ENCODE measurements at regions not wholly inside any gene's neighbourhood (a gene's known extent, or its start where the extent isn't known, plus 50 kb on each side); places are given as distances from the start of the nearest gene placed in this dataset.

GRCh38 chr6:43969158-43969981 lies 157.9 kb downstream of the MRPL14 start:
- TF ChIP-seq, protein P1, sequence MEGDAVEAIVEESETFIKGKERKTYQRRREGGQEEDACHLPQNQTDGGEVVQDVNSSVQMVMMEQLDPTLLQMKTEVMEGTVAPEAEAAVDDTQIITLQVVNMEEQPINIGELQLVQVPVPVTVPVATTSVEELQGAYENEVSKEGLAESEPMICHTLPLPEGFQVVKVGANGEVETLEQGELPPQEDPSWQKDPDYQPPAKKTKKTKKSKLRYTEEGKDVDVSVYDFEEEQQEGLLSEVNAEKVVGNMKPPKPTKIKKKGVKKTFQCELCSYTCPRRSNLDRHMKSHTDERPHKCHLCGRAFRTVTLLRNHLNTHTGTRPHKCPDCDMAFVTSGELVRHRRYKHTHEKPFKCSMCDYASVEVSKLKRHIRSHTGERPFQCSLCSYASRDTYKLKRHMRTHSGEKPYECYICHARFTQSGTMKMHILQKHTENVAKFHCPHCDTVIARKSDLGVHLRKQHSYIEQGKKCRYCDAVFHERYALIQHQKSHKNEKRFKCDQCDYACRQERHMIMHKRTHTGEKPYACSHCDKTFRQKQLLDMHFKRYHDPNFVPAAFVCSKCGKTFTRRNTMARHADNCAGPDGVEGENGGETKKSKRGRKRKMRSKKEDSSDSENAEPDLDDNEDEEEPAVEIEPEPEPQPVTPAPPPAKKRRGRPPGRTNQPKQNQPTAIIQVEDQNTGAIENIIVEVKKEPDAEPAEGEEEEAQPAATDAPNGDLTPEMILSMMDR (IDR thresholded peaks at IDR 0.05) = no peak
- TF ChIP-seq POLR2A (IDR thresholded peaks at IDR 0.05) (no peak), POLR2AphosphoS5 (IDR thresholded peaks at IDR 0.05) (no peak)

Data from breast epithelium (tissue), 3 donors.